Muscle layer of duodenum (tissue), 2 donors: ENCODE measurements at regions not wholly inside any gene's neighbourhood (a gene's known extent, or its start where the extent isn't known, plus 50 kb on each side); places are given as distances from the start of the nearest gene placed in this dataset.

Experiments
- H3K27ac ChIP-seq: one replicate; pipeline ENCODE4 v1.7.0; 2013; ENCODE audit warnings: mild to moderate bottlenecking, low read length
- H3K27me3 ChIP-seq: one replicate; pipeline ENCODE4 v1.7.0; 2013; ENCODE audit warnings: low read depth, mild to moderate bottlenecking, control low read depth, low read length
- H3K36me3 ChIP-seq, 2 donors: one replicate each; pipeline ENCODE4 v1.7.0; 2013; ENCODE audit warnings: low read length in 2 of 2, control low read depth in 1 of 2, mild to moderate bottlenecking in 1 of 2; ENCODE audit not compliant: insufficient read depth in 2 of 2, control insufficient read depth in 1 of 2
- H3K4me1 ChIP-seq, 2 donors: one replicate each; pipeline ENCODE4 v1.7.0; 2013; ENCODE audit warnings: low read length in 2 of 2, mild to moderate bottlenecking in 2 of 2, control low read depth in 1 of 2, moderate library complexity in 1 of 2; ENCODE audit not compliant: insufficient read depth in 2 of 2, control insufficient read depth in 1 of 2
- H3K4me3 ChIP-seq, 2 donors: one replicate each; pipeline ENCODE4 v1.7.0; 2013; ENCODE audit warnings: low read length in 2 of 2, low read depth in 1 of 2, mild to moderate bottlenecking in 1 of 2
- H3K9me3 ChIP-seq, 2 donors: one replicate each; pipeline ENCODE4 v1.7.0; 2013; ENCODE audit warnings: low read length in 2 of 2, control low read depth in 1 of 2, mild to moderate bottlenecking in 1 of 2; ENCODE audit not compliant: control insufficient read depth in 1 of 2
- donor health status: healthy.

DNA sequence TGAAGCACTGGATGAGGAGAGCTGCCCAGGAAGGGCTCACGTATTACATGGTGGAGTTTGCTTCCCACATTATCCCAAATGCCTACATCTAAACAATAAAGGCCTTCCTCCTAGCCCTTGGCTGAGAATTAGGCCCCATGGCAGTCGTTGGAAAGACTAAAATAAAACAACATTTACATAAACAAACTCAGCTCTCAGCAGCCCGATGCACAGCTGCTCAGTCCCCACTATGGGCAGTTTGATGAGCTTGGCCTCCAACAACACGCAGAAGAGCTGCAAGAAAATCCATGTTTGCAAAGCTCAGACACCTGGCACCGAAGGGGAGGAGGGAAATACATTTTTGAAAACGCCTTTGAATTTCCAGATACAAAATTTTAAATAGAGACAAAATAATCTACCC lies 352.4 kb downstream of the EIPR1 start:
- Histone ChIP-seq H3K27ac (no peak overlapping the region), H3K27me3 (no peaks in the 10 kb centered on the region), H3K9me3 (peaks cover 0 to 3% of the 10 kb centered on the region in 2 donors), H3K4me1 (no peaks in the 10 kb centered on the region), H3K4me3 (no peak overlapping the region), H3K36me3 (no peaks in the 10 kb centered on the region)

DNA sequence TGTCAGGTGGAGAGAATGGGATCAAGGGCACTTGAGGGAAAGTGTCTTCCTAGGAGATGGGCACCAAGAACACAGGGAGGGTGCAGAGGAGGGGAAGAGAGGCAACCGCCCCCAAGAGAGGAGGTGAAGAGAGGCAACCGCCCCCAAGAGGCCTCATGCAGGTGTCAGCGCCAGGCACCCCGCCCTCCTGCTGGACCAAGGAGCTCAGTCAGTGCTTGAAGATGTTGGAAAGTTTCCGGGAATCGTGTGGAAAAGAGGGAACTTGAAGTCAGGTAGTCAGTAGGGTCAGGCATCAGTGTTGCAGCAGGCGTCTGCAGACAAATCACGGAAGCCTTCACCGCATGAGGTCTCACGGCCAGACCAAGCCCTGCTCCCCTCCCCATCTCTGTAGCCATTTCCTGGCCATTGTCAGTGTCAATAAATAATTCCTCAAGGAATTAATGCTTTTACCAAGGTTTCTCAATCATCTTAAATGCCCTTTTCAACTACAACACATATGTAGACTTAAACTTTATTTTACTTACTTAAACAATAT lies 353.1 kb downstream of the EIPR1 start:
- Histone ChIP-seq H3K4me1 (no peaks in the 10 kb centered on the region), H3K27me3 (no peaks in the 10 kb centered on the region), H3K9me3 (peaks cover 0 to 3% of the 10 kb centered on the region in 2 donors), H3K27ac (no peak overlapping the region), H3K4me3 (no peak overlapping the region), H3K36me3 (no peaks in the 10 kb centered on the region)

DNA sequence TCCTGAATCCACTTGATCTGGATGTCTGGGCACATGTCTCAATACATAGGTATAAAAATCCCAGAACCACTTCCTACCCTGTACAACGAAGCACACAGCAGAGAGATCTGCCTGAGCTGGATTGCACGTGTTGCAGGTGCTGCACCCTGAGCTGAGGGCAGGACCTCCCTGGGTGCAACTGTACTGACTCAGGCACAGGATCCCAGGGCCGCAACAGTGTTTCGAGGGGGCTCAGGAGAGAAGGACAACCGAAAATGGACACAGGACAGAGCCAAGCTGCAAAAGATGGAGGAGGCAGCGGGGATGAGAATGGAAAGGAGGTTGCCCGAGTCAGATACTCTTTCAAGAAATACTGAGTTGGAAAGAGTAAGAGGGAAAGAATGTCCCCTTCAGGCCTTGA lies 354.1 kb downstream of the EIPR1 start:
- no peak overlapping the region for H3K4me3 ChIP-seq
- no peaks in the 10 kb centered on the region for H3K27me3 ChIP-seq
- no peak overlapping the region for H3K27ac ChIP-seq
- peaks cover 0 to 3% of the 10 kb centered on the region in 2 donors for H3K9me3 ChIP-seq
- H3K4me1 ChIP-seq: no peaks in the 10 kb centered on the region
- H3K36me3 ChIP-seq: no peaks in the 10 kb centered on the region

DNA sequence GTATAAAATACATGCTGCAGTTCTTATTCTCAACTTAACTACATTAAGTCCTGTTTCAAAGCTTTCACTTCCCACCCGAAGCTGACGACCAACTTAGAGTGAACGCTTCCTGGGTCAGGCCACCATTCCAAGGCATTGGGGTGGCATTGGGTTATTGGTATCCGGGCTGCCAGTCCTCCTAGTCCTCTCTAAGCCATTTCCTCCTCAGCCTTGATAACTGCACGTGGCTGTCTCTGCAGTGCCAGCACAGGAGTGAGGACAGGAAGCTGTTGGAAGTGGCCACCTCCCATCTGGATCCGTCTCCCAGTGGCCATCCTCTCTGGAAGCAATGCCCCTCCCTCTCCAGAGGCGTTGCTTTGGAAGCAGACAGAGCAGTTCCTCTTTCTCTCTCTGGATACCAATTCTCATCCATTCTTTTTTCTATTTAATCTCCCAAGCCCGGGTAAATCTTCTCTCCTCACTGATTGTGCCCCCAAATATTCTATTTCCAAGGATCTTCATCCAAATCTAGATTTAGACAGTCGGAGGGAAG lies 354.7 kb downstream of the EIPR1 start:
- H3K36me3 ChIP-seq: no peaks in the 10 kb centered on the region
- H3K27me3 ChIP-seq: no peaks in the 10 kb centered on the region
- no peak overlapping the region for H3K4me3 ChIP-seq
- no peak overlapping the region for H3K27ac ChIP-seq
- H3K4me1 ChIP-seq: no peaks in the 10 kb centered on the region
- peaks cover 0 to 3% of the 10 kb centered on the region in 2 donors for H3K9me3 ChIP-seq

DNA sequence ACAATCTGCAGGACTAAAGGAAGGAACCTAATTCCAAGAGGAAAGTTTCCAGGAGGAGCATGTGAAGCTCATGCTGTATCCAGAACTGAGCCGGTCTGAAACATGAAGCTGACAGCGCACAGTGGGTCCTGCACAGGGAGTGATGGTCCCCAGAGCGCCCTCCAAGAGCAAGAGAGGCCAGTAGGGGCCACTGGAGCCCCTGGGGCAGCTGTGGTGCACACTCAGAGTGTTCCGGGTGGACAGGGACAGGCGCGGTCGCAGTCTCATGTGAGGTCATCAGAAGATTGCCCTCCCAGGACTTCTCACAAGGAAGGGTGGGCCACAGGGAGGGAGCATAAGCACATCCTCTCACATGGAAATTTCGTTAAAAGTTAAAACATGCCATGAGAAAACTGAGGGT lies 355.9 kb downstream of the EIPR1 start:
- Histone ChIP-seq H3K4me1 (no peaks in the 10 kb centered on the region), H3K4me3 (no peak overlapping the region), H3K9me3 (peaks cover 0 to 9% of the 10 kb centered on the region in 2 donors), H3K27ac (no peak overlapping the region), H3K36me3 (no peaks in the 10 kb centered on the region), H3K27me3 (no peaks in the 10 kb centered on the region)

DNA sequence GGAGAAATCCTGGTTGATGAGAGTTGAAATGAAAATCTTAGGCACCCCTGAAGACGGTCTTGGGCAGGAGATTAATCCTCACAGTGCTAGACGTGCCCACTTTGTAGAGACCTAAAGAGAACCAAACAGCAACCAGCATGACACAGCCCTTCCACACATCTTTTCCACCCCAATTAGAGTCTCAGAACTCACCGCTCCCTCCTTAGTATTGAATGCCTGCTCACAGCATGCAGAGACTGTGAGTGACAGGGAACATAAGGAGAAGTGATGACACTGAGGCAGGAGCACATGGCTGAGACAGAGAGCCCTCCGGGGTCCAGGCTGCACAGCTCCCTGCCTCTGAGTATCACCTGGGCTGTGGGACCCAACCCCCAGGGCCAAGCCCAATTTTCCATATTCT lies 367.6 kb downstream of the EIPR1 start:
- H3K36me3 ChIP-seq: no peaks in the 10 kb centered on the region
- H3K27ac ChIP-seq: no peak overlapping the region
- H3K4me1 ChIP-seq: no peaks in the 10 kb centered on the region

DNA sequence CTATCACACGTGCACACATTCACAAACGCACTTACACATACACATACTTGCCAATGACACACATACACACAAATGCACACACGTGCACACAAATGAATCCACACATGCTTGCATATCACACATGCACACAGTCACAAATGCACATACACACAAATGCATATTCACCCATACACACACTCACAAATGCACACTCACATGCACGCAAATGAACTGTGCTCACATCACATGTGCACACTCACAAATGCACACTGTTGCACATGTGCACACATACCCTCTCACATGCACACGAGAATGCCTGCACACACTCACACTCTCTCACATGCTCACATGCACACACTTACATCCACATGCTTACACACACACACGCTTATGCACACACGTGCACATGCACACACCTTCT lies 368.1 kb downstream of the EIPR1 start:
- no peak overlapping the region for H3K27ac ChIP-seq
- H3K4me1 ChIP-seq: no peaks in the 10 kb centered on the region
- peaks cover 3% of the 10 kb centered on the region for H3K27me3 ChIP-seq
- H3K9me3 ChIP-seq: peaks cover 4 to 9% of the 10 kb centered on the region in 2 donors
- no peak overlapping the region for H3K4me3 ChIP-seq
- H3K36me3 ChIP-seq: no peaks in the 10 kb centered on the region

More for the DNA sequence above, 367.6 kb downstream of the EIPR1 start:
- Histone ChIP-seq H3K4me3 (no peak overlapping the region), H3K27me3 (peaks cover 3% of the 10 kb centered on the region), H3K9me3 (peaks cover 4 to 9% of the 10 kb centered on the region in 2 donors)

DNA sequence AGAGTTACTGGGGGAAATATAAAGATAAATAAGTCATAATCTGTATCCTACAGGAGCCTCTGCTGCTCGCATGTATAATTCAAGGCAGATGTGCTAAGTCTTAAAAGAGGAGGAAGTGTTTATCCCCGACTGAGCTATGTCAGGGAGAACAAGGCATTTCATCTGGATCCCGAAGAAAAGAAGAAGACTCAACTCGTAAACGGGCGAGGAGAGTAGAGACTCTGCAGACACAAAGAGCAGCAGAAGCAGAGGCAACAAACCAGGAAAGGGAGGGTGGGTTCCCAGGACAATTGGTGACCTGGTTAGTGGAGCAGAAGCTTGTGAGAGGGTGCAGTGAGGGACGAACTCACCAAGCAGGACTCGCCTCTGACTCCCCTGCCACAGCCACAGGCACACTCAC lies 368.6 kb downstream of the EIPR1 start:
- Histone ChIP-seq H3K4me1 (no peaks in the 10 kb centered on the region), H3K27ac (no peak overlapping the region)

DNA sequence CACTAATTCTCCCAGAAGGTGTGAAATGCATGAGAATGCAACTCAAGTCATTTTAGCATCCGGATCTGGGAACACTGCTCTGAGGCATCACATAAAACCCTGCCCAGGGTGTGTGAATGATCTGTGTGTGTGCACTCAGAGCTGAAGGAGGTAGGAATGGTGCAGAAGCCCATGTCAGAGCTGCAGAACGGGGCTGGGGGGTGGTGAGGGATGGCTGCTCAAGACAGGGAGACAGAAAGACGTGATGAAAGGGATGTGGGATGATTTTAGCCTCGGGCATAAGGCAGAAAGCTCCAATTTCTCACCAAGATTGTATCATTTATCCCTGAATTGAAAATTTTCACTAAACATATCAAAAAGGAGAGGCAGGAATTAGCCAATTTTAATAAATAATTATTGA lies 369.1 kb downstream of the EIPR1 start:
- H3K36me3 ChIP-seq: no peaks in the 10 kb centered on the region
- no peaks in the 10 kb centered on the region for H3K4me1 ChIP-seq
- H3K4me3 ChIP-seq: no peak overlapping the region
- H3K9me3 ChIP-seq: peaks cover 4 to 9% of the 10 kb centered on the region in 2 donors
- peaks cover 3% of the 10 kb centered on the region for H3K27me3 ChIP-seq
- no peak overlapping the region for H3K27ac ChIP-seq

More for the DNA sequence above, 368.6 kb downstream of the EIPR1 start:
- H3K4me3 ChIP-seq: no peak overlapping the region
- H3K27me3 ChIP-seq: peaks cover 3% of the 10 kb centered on the region
- H3K9me3 ChIP-seq: peaks cover 4 to 9% of the 10 kb centered on the region in 2 donors
- no peaks in the 10 kb centered on the region for H3K36me3 ChIP-seq

DNA sequence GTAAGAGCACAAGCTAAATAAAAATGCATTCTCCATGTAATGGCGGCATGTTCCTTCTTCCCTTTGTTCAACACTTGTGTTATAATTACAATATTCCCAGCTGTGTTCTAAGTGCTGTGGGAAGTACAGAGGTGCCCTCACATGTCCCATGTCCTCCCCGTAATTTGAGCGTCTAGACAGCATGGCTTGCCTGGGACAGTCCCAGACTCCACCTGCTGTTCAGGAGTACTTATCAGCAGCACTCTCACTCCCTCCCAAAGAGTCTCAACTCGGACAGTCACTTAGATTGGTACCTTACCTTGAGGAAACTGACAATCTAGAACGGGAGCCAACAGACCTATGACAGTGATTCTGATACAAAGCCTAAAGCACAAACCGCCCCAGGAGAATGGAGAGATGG lies 370.5 kb downstream of the EIPR1 start:
- Histone ChIP-seq H3K27ac (no peak overlapping the region), H3K27me3 (peaks cover 3% of the 10 kb centered on the region), H3K4me3 (no peak overlapping the region), H3K9me3 (peaks cover 0 to 3% of the 10 kb centered on the region in 2 donors), H3K36me3 (no peaks in the 10 kb centered on the region), H3K4me1 (no peaks in the 10 kb centered on the region)

DNA sequence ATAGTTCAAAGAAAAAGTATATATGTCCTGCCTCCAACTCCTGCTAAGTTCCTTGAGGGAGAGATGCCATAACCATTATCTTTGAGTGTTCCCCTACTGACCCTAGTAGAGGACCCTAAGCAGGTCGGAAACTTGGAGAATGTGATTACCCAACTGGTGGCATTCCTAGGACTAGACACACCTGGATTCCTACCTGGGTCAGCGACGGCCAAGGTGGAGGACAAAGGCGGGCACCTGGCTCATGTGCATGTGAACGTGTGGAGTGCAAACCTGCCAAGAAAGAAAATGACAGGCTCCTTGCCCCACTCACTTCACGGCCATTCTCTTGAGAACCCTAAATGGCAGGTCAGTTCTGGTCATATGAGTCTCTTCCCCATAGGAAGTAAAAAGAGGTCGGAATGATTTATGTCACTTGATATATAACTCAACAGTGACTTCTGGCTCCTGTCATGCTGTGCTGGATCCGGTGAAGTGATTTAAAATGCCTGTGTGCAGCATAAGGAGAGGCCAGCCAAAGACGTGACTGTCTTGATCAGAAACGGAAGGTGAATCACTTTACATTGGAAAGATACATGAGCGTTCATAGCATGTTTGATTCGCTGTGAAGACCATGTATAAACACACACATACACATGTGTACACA lies 371.6 kb downstream of the EIPR1 start:
- Histone ChIP-seq H3K27me3 (peaks cover 3% of the 10 kb centered on the region), H3K4me3 (no peak overlapping the region), H3K9me3 (no peaks in the 10 kb centered on the region), H3K4me1 (no peaks in the 10 kb centered on the region), H3K27ac (no peak overlapping the region), H3K36me3 (no peaks in the 10 kb centered on the region)
